Nephron progenitor cell (in vitro differentiated cells): ENCODE measurements at regions not wholly inside any gene's neighbourhood (a gene's known extent, or its start where the extent isn't known, plus 50 kb on each side); places are given as distances from the start of the nearest gene placed in this dataset.
A peak's percentile ranks its signal among the peaks of the same experiment; 100 is the strongest.

ENCODE experiments used
- DNase-seq: peaks from one replicate; pipeline ENCODE4 v3.0.0; 2021
- H3K27ac Mint-ChIP-seq: 2 replicates; pipeline ENCODE4 v1.8.0; 2021; ENCODE audit warnings: mild to moderate bottlenecking, moderate library complexity, mixed read lengths
- H3K27me3 Mint-ChIP-seq: 2 replicates; pipeline ENCODE4 v1.8.0; 2021; ENCODE audit warnings: mild to moderate bottlenecking, low read depth, mixed read lengths; ENCODE audit not compliant: poor library complexity
- H3K36me3 Mint-ChIP-seq: 2 replicates; pipeline ENCODE4 v1.8.0; 2021; ENCODE audit warnings: low read depth, mixed read lengths
- H3K4me1 Mint-ChIP-seq: 2 replicates; pipeline ENCODE4 v1.8.0; 2021; ENCODE audit warnings: mixed read lengths
- H3K4me3 Mint-ChIP-seq: 2 replicates; pipeline ENCODE4 v1.8.0; 2021; ENCODE audit warnings: mild to moderate bottlenecking, moderate library complexity, mixed read lengths
- H3K9me3 Mint-ChIP-seq: 2 replicates; pipeline ENCODE4 v1.8.0; 2021; ENCODE audit warnings: mild to moderate bottlenecking, moderate library complexity, mixed read lengths
- TF ChIP-seq, protein P1 (sequence below): fragments of 200-600 bp; sonication (generic); IDR thresholded peaks from 2 replicates; pipeline ENCODE4 v1.5.0; 2021; ENCODE audit warnings: antibody characterized with exemption

DNA sequence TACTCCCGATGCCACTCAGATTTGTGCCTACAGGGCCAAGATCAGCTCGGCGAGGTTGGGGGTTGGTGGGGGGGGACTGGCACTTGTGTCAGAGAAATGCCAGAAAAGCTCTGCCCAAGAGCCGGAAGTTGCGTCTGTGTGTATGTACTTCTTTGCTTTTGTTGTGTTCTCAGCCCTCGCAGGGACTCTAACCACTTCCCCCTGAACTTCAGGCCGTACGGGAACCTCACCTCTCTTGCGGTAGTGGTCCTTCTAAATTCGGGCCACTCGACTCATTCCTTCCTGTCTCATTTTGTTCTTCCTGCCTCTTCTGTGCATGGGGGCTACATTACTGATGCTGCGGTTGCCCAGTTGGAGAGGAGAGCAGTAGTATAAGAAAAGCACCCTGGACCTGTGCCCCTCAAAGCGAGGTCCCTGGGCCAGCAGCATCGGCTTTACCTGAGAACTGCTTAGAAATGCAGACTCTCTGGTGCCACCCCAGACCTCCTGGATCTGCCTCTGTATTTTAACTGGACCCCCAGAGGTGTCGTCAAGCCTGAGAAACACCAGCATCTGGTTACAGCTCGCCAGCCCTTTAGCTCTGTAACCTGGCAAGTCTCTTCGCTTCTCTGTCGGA lies 146.3 kb upstream of the RPS6KA3 start:
- Mint-ChIP-seq H3K4me3 (no peak overlapping the region), H3K27ac (peak overlapping the region; percentile 25), H3K36me3 (no peaks in the 10 kb centered on the region), H3K4me1 (peaks cover 24% of the 10 kb centered on the region), H3K9me3 (peaks cover 60% of the 10 kb centered on the region), H3K27me3 (peaks cover 7% of the 10 kb centered on the region)
- TF ChIP-seq, protein P1, sequence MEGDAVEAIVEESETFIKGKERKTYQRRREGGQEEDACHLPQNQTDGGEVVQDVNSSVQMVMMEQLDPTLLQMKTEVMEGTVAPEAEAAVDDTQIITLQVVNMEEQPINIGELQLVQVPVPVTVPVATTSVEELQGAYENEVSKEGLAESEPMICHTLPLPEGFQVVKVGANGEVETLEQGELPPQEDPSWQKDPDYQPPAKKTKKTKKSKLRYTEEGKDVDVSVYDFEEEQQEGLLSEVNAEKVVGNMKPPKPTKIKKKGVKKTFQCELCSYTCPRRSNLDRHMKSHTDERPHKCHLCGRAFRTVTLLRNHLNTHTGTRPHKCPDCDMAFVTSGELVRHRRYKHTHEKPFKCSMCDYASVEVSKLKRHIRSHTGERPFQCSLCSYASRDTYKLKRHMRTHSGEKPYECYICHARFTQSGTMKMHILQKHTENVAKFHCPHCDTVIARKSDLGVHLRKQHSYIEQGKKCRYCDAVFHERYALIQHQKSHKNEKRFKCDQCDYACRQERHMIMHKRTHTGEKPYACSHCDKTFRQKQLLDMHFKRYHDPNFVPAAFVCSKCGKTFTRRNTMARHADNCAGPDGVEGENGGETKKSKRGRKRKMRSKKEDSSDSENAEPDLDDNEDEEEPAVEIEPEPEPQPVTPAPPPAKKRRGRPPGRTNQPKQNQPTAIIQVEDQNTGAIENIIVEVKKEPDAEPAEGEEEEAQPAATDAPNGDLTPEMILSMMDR = no peak
- DNase-seq = no peak

DNA sequence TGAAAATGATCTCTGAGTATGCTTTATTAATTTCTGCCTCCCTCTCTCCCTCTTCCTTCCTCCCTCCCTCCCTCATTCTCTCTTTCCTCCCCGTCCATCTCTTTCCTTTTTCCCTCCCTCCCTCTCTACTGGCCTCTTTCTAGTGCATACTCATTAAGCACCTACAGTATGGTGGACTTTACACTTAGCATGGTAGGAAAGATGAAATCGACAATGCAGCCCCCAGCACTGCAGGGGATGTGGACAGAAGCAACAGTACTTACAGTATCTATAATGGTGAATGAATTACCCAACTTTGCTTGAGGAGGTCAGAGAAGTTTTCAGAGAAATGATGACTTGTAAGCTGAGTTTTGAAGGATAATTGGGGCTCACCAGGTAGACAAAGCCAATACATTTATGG lies 143.8 kb upstream of the RPS6KA3 start:
- no peak for DNase-seq
- peaks cover 24% of the 10 kb centered on the region for H3K4me1 Mint-ChIP-seq
- no peak overlapping the region for H3K27ac Mint-ChIP-seq
- TF ChIP-seq, protein P1 = no peak
- H3K4me3 Mint-ChIP-seq = no peak overlapping the region
- no peaks in the 10 kb centered on the region for H3K36me3 Mint-ChIP-seq
- H3K27me3 Mint-ChIP-seq = peaks cover 7% of the 10 kb centered on the region
- peaks cover 64% of the 10 kb centered on the region for H3K9me3 Mint-ChIP-seq

DNA sequence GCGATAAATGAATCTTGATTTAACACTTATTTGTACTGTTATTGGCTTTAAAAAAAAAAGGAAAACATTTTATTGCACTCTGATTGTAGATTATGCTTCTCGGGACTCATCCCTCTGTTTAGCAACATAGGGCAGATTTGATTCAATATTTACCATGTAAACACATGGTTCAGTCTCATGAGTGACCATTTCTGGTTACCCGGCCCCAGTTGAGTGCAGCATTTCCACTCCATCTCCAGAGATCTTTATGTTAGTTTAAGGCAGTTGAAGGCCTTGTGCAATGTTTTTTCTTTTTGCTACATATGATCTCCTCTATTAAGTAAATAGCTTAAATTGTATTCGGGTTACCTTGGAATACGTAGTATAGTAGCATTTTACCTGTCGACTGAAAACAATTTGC lies 143.3 kb upstream of the RPS6KA3 start:
- TF ChIP-seq, protein P1 = no peak
- no peak for DNase-seq
- Mint-ChIP-seq H3K4me1 (peaks cover 22% of the 10 kb centered on the region), H3K36me3 (no peaks in the 10 kb centered on the region), H3K9me3 (peaks cover 59% of the 10 kb centered on the region), H3K27ac (no peak overlapping the region), H3K27me3 (peaks cover 7% of the 10 kb centered on the region), H3K4me3 (no peak overlapping the region)

DNA sequence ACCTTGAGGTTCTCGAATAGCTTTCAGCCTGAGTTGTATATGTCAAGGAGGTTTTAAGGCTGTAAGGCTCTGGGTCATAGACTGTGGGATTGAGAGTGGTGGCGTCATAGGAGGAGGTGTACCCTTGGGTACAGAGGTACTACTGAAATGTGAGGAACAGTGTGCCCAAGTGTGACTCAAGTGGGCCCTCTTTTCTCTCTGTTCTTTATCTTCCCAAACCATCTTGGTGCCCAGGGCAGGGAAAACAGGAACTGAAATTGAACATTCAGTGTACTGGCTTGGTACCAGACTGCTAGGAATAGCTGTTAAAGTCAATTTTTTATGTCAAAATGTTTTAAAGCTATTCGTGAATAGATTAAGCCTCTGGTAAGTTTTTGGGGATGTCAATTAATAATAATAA lies 136.2 kb upstream of the RPS6KA3 start:
- DNase-seq = no peak
- TF ChIP-seq, protein P1 = no peak
- Mint-ChIP-seq H3K4me1 (no peaks in the 10 kb centered on the region), H3K27me3 (peaks cover 3% of the 10 kb centered on the region), H3K4me3 (no peak overlapping the region), H3K27ac (no peak overlapping the region), H3K9me3 (peaks cover 36% of the 10 kb centered on the region), H3K36me3 (no peaks in the 10 kb centered on the region)

DNA sequence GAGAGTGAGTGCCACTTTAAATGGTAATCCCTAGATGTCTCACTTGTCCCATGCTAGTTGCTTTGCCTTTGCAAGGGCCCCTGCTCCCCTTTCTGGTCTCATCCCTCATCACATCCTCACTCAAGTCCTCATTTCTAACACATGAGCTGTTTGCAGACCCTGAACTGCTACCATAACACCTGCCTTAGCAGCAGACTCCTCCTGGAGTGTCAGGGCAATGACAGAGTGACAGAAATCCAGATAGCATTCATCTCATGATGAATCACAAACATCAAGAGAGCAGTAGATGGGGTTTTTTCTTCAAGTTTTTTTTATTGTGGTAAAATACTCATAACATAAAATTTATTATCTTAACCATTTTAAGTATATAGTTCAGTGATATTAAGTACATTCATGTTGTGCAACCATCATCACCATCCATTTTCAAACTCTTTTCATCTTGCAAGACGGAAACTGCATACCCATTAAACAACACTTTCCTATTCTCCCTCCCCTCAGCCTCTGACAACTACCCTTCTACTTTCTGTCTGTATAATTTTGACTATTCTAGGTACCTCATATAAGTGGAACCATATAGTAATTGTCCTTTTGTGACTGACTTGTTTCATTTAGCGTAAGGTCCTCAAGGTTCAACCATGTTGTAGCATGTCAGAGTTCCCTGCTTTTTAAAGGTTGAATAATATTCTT lies 133.2 kb upstream of the RPS6KA3 start:
- Mint-ChIP-seq H3K9me3 (peaks cover 31% of the 10 kb centered on the region), H3K36me3 (no peaks in the 10 kb centered on the region), H3K4me3 (no peak overlapping the region), H3K4me1 (peaks cover 9% of the 10 kb centered on the region), H3K27ac (no peak overlapping the region), H3K27me3 (peaks cover 3% of the 10 kb centered on the region)
- TF ChIP-seq, protein P1 = no peak
- no peak for DNase-seq

DNA sequence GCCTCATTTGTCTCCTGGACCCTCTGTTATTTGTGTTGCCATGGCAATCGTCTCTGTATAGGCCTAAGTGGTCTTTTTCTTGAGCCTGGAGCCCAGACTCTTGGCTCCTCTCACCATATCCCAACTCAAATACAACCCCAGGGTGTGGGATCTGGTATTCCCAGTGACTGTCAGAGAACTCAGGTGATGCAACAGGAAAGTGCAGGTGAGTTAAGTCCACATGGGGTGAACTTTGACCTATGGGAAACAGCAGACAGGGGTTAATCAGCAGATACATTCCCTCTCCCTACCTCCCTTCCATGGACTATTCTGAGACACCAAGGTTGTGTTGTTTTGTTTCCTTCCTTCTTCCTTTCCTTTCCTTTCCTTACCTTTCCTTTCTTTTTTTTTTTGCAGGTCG lies 130.9 kb upstream of the RPS6KA3 start:
- DNase-seq = no peak
- Mint-ChIP-seq H3K9me3 (peaks cover 39% of the 10 kb centered on the region), H3K27me3 (peaks cover 3% of the 10 kb centered on the region), H3K4me3 (no peak overlapping the region), H3K27ac (no peak overlapping the region), H3K4me1 (peaks cover 13% of the 10 kb centered on the region), H3K36me3 (no peaks in the 10 kb centered on the region)
- TF ChIP-seq, protein P1 = no peak
